ENCODE measurements at regions not wholly inside any gene's neighbourhood (a gene's known extent, or its start where the extent isn't known, plus 50 kb on each side); places are given as distances from the start of the nearest gene placed in this dataset.

DNA sequence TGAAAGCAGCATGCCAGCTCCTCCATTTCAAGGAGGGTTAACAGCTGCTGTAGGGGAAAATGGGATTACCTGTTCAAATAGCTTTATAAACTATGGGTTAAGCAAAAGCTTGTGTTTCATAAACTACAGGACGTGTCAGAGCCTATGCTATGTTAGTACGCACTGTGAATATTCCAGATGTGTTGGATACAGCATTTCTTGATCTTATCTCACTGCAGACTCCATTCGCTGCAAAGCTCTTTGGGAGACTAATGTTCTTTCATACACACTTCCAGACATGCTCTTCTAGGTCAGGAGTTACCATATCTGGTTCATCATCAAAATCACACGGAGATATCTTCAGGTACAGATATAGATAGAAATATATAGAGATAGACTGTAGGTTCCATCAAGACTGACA is 281.2 kb upstream of the FAM241A start:
- no peak for DNase-seq

DNA sequence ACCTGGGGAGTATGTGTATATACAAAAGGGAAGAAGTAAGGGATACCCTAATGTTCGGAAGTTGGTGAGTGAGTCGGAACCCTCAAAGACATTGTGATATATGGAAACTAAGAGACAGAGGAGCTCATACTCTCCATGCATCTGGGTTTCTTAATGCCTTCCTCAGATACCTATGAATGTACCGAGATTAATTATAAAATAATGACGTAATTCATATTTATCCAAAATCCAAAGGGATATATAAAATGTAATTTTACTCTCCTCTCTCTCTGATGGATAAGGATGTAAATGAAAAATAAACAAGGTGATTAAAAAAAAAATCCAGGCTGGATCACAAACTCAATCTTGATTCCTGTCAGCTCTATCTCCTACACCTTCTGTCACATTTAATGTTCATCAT is 275.9 kb upstream of the FAM241A start:
- no peak for DNase-seq

DNA sequence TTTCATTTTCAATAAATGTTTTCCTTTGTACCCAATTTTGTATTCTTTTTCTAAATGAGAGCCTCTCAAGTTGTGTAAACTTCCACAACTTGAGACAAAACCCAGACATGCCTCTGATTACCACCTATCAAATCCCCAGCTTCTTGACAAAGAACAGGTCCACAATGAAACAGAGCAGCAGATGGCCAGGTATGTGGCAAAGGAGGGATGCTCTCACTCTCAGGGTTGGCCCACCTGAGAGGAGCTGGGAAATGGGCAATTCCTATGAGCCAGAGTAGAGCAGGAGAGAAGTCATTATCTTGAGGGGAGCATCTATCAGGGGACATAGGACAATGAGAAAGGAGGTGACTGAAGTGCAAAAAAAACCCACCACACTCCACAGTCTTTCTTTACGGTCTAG is 273.5 kb upstream of the FAM241A start:
- DNase-seq: no peak

DNA sequence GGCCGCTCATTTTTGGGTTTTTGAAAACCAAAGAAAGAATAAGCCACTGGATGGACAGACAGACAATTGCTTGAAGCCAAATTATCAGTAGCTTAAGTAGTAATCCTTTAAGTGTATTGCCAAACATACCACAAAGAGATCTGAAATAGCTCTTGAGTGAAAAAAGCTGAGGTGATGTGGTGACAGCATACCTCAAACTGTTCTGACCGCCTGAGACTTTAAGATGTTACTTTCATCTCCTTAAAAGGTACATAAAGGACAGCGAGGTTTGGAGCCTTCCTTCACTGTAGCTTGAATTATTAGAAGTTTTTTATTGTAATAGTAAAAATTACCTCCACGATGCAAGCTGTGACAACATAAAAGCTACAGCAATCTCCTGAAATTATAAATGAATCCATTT is 271.5 kb upstream of the FAM241A start:
- no peak for DNase-seq

DNA sequence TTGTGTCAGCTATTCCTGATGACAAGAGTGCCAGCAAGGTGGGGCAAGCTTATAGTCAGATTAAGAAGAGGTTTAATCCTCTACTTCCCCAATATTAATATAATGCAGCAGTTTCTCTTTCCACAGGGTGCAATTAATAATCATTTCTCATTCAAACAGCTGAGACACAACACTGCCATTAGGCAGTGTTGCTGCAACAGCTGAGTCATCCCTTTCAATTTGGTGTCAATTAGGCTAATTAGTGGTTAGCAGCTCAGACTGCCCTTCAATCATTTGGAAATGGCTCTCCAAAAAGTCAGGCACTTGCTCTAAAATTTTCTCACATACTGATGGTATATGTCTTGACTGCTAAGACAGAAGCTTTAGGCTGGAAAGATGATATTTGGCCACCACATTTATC is 265.7 kb upstream of the FAM241A start:
- no peak for DNase-seq

DNA sequence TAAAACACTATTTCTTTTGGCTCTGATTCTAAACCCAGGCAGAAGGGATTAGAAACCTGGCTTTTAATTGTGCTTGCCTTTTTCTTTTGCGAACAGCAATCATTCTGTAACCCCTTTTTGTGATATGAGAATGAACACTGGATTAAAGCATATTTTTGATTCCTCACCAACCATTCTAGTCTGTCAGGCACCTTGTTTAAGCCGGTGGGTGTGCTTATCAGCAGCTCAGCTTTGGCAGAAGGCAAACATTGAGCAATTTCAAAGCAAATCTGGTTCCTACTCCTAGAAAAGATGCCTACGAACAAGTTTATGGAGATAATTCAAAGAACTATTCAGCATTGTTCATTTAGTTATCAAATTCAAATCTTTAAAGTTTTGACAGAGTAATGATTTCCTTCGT is 265.1 kb upstream of the FAM241A start:
- DNase-seq: no peak

DNA sequence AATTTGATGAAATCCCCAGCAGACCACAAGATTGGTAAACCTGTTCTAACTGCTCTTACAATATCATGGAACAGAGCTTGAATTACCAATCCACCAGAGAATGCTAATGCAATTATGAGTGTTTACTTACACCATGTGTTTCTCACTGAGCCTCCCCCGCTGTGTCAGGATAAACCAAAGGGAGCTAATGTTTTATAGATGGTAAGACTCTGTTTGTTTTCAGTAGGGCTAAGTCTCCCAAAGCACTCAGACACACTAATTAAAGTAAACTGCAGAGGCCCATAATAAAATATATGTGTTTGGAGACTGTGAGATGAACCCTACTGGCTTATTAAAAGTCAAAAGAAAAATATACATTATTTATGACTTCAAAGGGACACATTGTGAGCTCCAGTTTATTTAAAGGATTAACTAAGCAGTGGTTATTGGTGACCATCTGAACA is 261.7 kb upstream of the FAM241A start:
- DNase-seq: no peak

DNA sequence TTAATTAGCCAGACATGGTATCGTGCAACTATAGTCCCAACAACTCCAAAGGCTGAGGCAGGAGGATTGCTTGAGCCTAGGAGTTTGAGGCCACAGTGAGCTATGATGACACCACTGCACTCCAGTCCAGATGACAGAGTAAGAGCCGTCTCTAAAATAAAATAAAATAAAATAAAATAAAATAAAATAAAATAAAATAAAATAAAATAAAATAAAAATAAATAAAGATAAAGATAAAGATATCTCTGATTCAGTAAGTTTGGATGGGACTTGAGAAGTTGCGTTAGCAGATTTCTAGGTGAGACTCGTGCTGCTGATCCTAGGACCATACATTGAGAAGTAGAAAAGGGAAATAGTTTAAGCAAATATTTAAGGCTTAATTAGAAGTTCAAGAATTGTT is 254.8 kb upstream of the FAM241A start:
- no peak for DNase-seq

DNA sequence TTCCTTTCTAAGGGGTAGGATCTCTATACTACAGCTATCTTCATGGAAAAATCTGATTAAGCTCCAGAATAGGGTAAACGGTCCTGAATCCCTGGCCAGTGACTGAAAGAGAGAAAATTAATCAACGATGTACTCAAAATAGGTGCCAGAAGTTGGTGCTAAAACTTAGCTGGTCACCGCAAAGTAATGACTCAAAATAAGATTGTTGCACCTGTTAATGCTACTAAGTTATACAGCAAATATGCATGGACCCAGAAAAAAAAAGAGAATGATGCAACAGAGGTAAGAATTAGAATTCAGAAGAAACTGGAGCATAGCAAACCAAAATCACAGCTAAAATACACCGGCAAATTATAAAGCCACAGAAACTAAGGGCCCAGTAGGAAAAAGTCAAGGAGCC is 239.7 kb upstream of the FAM241A start:
- no peak for DNase-seq

DNA sequence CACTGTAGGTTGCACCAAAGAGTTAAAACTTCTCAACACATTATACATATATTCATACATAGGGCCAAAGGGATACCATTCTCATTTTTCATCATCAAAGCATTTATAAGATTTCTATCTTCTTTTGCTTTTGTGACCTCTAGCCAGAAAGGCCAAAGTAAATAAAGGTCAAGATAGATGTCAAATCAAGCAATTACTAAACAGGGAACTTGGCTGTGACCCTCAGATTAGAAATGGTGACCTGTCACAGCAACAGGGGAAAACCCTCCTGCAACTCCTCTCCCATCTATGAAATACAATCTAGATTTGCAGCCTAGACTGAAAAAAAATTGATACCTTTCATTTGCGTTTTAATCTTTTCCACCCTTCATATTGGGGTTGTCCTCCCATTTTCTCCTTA is 225.6 kb upstream of the FAM241A start:
- no peak for DNase-seq

DNA sequence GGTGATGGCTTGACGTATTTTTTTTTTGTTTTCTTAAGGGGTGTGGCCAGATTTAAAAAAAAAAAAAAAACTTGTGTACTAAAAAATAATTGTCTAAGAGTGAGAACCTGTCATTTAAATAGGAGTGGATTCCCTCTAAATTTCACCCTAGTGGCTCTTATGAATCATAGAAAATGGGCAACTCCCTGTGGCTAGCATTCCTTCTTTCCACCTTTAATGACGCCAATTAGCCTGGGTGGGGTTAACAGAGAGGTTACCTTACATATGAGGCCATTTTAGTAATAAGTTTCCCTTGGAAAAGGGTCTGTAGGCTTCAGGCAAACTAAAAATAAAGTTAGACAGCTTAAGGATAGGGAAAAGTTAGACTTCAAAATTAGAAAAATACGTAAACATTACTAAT is 223.5 kb upstream of the FAM241A start:
- no peak for DNase-seq

DNA sequence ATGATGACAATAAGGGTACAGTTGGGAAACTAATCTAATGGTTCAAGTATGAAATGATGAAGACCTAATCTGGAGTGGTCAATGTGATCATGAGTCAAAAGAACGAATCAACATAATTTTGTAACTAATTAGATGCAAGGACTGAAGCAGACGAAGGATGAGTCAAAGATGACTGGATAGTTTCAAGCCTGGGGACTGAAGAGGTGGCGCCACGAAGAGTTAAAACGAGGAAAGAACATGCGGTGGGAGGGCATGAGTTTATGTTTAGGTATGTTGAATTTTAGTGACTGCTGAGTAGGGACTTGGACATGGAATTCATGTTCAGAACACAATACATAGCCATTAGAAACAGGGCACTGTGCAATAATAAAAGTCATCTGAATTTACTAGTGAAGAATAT is 221.5 kb upstream of the FAM241A start:
- no peak for DNase-seq

DNA sequence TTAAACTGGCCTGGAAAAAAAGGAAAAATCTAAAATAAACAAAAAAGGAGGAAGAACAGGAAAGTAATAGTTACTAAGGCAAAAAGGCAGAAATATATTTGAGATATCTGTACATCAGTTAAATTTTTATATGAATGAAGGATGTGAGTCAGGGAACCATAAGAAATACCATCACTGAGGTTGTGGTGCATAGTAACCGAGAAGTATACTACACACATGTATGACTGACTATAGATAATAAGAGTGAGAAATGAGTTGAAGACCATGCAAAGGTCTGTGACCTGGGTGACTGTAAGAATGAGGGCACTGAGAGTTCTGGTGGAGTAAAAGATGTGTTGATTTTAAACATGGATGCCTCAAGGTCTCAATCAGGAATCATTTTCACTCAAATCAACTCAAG is 220.6 kb upstream of the FAM241A start:
- DNase-seq: no peak

DNA sequence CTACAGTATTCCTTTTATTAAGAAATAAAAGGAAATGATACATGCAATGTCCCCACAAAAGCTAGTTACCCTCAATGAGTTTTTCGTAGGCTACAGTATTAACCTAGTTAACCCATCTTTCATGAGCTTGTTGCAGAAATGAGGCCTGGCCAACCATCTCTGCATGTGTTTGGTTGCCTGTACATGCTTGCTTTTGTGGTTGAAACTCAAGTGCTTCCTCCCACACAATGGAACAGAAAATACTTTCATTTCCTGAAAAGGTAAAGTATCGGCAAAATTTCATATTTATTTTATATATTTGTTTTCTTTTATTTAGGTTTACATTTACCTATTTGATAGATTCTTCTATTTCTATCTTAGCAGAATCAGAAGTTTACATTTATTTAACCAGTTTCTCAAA is 214.6 kb upstream of the FAM241A start:
- DNase-seq: no peak

DNA sequence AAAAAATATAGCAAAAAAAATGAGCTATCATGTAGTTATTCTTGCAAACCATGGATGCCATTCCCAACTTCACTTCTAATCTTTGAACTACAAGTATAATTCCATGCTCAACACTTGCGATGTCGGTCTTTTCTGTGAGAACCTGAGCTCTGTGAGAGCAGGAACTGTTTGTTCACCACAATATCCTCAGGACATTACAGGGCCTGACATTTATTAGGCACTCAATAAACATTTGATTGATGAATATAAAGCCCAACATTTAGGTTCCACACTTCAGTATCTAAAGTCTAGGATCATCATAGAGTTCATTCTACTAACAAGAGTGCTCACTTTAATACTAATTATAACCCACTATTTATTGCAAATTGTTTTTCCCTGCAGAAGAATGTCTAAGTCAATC is 211.6 kb upstream of the FAM241A start:
- no peak for DNase-seq

DNA sequence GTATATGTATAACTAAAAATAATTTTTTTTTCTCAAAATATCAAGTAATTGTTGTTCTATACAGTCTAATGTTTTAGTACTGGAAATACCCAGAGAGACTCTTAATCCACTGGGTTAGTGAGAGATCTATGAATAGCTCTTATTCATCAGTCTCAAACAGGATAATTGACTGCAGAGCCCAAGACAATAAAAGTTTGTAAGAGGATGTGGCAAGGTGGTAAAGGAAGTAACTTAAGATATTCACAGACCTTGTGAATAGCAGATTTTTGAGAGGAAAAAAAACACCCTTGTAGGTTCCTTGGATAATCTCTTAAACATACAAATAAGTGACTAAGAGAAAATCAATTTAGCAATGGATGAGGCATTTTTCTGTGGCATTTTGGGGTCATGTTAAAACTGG is 210.9 kb upstream of the FAM241A start:
- DNase-seq: no peak

DNA sequence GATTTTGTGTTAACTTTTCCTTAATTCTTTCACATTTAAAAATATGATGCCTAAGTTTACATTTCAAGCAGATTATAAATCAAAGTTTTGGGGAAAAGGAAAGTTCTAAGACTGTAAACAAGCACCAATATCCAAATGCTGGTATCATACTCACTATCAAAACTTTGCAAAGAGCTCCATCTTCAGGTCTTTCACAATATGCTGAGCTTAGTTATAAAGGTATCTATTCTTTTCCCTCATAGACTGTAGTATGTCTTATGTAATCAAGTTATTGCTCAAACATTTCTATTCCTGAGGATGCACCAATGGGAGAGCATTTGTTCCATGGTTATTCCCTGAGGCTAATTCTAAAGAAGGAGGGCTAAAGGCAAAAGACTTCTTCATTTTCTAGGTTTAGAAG is 207.9 kb upstream of the FAM241A start:
- peak in 1 of 2 donors; percentile 5 for DNase-seq

DNA sequence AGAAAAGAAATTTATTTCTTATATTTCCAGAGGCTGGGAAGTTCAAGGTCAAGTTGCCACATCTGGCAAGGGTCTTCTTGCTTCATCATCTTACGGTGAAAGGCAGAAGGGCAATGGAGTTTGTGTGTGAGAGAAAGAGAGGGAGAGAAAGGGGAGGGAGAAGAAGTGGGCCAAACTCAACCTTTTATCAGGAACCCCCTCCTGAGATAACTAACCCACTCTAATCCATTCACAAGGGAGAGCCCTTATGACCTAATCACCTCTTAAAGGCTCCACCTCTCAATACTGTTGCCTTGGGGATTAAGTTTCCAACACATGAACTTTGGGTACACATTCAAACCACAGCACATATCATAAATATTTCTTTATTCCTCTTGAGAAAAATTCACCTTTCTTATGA is 203.3 kb upstream of the FAM241A start:
- no peak for DNase-seq

DNA sequence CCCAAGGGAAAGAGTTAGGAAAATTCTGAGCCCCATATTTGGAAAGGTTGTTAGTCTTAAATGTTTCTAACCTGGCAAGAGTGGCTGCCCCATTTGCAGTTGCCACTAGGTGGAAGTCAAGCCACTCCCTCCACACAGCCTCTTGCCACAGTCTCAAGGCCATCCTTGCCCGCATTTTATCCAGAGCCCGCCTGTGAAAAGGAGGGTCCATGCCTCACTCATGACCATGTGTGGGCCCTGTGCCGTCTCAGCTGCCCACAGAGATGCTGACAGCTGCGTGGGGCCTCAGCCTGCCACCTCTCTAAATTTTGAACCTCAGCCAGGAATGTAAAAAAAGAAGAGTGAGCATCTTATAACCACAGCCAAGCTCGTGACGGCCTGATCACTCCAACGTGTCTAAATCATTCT is 201.5 kb upstream of the FAM241A start:
- peak in 1 of 2 donors; percentile 0 for DNase-seq

DNA sequence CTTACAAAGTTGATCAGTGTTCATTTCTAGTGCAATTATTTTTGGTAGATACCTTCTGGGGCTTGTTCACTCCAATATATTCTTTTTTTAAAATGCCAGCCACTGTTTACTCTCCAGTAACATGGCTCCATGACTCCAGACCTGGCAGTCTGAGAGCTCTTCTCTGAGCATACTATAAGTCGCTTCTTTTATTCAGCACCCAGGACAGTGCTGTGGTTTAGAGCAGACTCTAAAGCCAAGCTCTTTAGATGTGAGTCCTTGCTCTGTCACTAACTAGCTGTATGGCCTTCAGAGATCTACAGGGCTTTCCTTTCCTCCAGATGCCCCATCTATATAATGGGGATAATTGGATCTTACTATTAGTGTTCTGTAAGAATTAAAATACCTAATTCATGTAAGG is 200.2 kb upstream of the FAM241A start:
- DNase-seq: no peak

DNA sequence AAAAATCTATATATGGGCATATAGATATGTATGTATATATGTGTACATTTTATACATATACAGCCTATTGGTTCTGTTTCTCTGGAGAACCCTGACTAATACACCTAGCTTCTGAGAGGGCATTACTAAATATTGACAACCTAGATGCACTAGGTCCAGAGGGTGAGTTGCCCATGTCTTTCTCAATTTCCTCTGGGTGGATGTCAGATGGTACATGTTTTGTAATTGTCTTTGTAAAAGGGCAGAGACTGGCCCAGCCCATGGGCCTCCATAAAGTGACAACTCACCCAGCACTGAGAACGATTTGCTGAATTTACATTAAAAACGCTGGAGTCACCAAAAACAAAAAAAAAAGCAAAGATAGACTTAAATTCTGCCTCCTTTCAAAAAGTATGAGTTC is 198.5 kb upstream of the FAM241A start:
- no peak for DNase-seq

DNA sequence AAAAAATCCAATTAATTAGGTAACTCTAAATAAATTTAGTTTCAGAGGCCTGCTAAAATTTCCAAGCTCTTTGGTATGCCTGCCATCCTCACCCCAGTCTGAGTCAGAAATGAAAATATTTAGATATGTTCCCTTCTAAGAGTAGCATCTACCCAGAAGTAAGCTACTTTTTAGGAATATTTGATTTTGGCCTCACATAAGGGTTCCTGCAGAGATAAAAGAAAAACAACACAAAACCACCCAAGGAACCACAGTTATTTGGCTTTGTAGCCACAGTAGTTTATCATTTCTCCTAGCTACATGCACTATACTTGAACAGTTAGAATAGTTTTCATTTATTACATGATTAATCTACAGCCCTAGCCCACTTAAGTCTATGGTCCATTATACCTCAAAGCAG is 192.6 kb upstream of the FAM241A start:
- no peak for DNase-seq

DNA sequence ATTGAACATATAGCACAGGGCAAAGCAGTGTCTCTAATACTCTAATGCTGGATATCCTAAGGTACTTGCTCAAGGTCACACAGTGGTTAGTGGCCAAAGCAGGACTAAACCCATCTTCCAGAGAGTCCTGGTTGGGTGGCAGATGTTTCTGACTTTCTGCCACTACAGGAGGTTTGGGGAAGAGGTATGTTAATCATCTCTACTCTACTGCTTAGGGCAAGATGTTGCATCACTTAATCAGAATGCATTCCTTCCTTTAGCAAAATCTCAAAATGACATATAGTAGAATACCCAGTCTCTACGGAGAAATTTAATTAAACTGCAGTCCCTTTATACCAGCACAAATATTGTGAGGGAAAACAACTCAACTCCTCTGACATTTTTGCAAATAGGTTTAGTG is 190.7 kb upstream of the FAM241A start:
- no peak for DNase-seq

DNA sequence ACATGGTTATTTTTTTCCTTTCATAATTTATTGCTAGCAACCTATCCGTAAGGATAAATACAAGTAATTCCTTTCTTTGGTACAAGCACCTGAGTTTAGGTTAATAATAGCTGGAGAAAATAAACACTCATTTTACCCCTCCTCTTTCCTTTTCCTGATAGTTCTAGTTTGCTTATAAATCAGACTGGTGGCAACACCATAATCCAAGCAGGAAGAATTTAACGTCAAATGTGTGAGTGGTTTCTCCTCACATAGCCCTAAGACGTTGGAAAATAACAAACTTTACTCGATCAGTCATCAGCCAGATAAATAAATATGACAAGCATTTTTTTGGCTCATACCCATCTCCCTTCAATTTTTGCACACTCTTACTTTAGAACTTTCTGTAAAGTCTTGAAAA is 190.3 kb upstream of the FAM241A start:
- no peak for DNase-seq

DNA sequence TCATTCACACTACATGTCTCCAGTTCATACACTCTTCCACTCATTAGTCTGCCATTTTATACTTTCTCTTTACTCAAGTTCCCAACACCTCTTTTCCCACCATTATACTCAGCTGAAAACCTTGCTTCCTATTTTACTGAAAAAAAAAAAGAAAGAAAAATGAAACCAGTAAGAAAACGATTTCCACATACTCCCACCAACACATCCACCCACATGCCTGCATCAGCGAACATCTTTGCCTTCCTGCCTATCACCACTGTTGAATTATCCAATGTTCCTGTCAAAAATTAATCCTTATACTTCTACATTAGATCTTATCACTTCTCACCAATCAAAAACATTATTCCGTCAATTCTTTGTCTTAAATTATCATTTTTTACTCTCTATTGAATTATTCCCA is 188.1 kb upstream of the FAM241A start:
- no peak for DNase-seq
